Astrocyte (in vitro differentiated cells and primary cell): ENCODE measurements at regions not wholly inside any gene's neighbourhood (a gene's known extent, or its start where the extent isn't known, plus 50 kb on each side); places are given as distances from the start of the nearest gene placed in this dataset.

Experiments
- DNase-seq: peaks from one replicate; pipeline ENCODE4 v3.0.0-alpha.2; 2010; ENCODE audit warnings: low read depth
- FAIRE-seq: peaks from 2 replicates; lab custom pipeline; 2011; peaks lifted over from hg19 to GRCh38; lab: Jason Lieb, UNC
- H2AFZ ChIP-seq: 2 replicates; pipeline ENCODE4 v1.6.0; 2012; ENCODE audit warnings: low read depth, low read length, inconsistent platforms
- H3K27ac ChIP-seq: 2 replicates; pipeline ENCODE4 v1.5.1; 2011; ENCODE audit warnings: low read depth, low read length, inconsistent platforms
- H3K27me3 ChIP-seq: 2 replicates; pipeline ENCODE4 v1.6.0; 2011; ENCODE audit warnings: low read length, inconsistent platforms; ENCODE audit not compliant: insufficient read depth
- H3K36me3 ChIP-seq: 2 replicates; pipeline ENCODE4 v1.5.1; 2011; ENCODE audit warnings: low read length, inconsistent platforms; ENCODE audit not compliant: insufficient read depth
- H3K4me1 ChIP-seq: 2 replicates; pipeline ENCODE4 v1.5.1; 2011; ENCODE audit warnings: low read length, inconsistent platforms; ENCODE audit not compliant: insufficient read depth
- H3K4me2 ChIP-seq: 2 replicates; pipeline ENCODE4 v1.6.0; 2012; ENCODE audit warnings: low read length, inconsistent platforms
- H3K4me3 ChIP-seq: 2 replicates; pipeline ENCODE4 v1.5.1; 2011; ENCODE audit warnings: low read depth, mild to moderate bottlenecking, low read length, inconsistent platforms; ENCODE audit not compliant: insufficient read depth
- H3K79me2 ChIP-seq: 2 replicates; pipeline ENCODE4 v1.6.0; 2012; ENCODE audit warnings: mild to moderate bottlenecking, low read length, inconsistent platforms; ENCODE audit not compliant: insufficient read depth
- H3K9ac ChIP-seq: 2 replicates; pipeline ENCODE4 v1.6.0; 2012; ENCODE audit warnings: mild to moderate bottlenecking, low read length, inconsistent platforms
- H3K9me3 ChIP-seq: 2 replicates; pipeline ENCODE4 v1.5.1; 2012; ENCODE audit warnings: low read depth, mild to moderate bottlenecking, low read length, inconsistent platforms; ENCODE audit not compliant: insufficient read depth
- H4K20me1 ChIP-seq: 2 replicates; pipeline ENCODE4 v1.6.0; 2012; ENCODE audit warnings: low read length, inconsistent platforms; ENCODE audit not compliant: insufficient read depth
- H3K27ac Mint-ChIP-seq: one replicate; pipeline ENCODE4 v1.8.0; 2021; ENCODE audit warnings: mild to moderate bottlenecking, mixed read lengths; ENCODE audit not compliant: unreplicated experiment
- H3K27me3 Mint-ChIP-seq: one replicate; pipeline ENCODE4 v1.8.0; 2021; ENCODE audit warnings: low read depth, mixed read lengths; ENCODE audit not compliant: unreplicated experiment
- H3K36me3 Mint-ChIP-seq: one replicate; pipeline ENCODE4 v1.8.0; 2021; ENCODE audit warnings: low read depth, mixed read lengths; ENCODE audit not compliant: unreplicated experiment
- H3K4me1 Mint-ChIP-seq: one replicate; pipeline ENCODE4 v1.8.0; 2021; ENCODE audit warnings: low read depth, mixed read lengths; ENCODE audit not compliant: unreplicated experiment
- H3K4me3 Mint-ChIP-seq: one replicate; pipeline ENCODE4 v1.8.0; 2021; ENCODE audit warnings: mild to moderate bottlenecking, moderate library complexity, mixed read lengths; ENCODE audit not compliant: unreplicated experiment
- H3K9me3 Mint-ChIP-seq: one replicate; pipeline ENCODE4 v1.8.0; 2021; ENCODE audit warnings: mild to moderate bottlenecking, mixed read lengths; ENCODE audit not compliant: unreplicated experiment
- EZH2 ChIP-seq: IDR thresholded peaks from 2 replicates; pipeline ENCODE4 v1.6.1; 2012; ENCODE audit warnings: mild to moderate bottlenecking, low read length, inconsistent platforms; ENCODE audit not compliant: insufficient read depth
- TF ChIP-seq, protein P1 (sequence below): IDR thresholded peaks from 2 replicates; pipeline ENCODE4 v1.5.1; 2011; ENCODE audit warnings: low read depth, mild to moderate bottlenecking, inconsistent platforms, low read length, moderate library complexity; ENCODE audit not compliant: insufficient read depth

- H3K9me3 Mint-ChIP-seq, result no peaks in the 10 kb centered on the region
- Histone ChIP-seq H3K4me1 (no peaks in the 10 kb centered on the region), H3K4me3 (no peak overlapping the region), H3K4me2 (no peak overlapping the region), H2AFZ (no peak overlapping the region), H4K20me1 (no peaks in the 10 kb centered on the region), H3K9ac (no peak overlapping the region), H3K9me3 (no peaks in the 10 kb centered on the region), H3K27ac (no peak overlapping the region), H3K27me3 (no peaks in the 10 kb centered on the region), H3K36me3 (no peaks in the 10 kb centered on the region), H3K79me2 (no peaks in the 10 kb centered on the region)
- H3K4me3 Mint-ChIP-seq, result no peak overlapping the region
- FAIRE-seq, result no peak
- peaks cover 3% of the 10 kb centered on the region for H3K27me3 Mint-ChIP-seq
- TF ChIP-seq, protein P1, sequence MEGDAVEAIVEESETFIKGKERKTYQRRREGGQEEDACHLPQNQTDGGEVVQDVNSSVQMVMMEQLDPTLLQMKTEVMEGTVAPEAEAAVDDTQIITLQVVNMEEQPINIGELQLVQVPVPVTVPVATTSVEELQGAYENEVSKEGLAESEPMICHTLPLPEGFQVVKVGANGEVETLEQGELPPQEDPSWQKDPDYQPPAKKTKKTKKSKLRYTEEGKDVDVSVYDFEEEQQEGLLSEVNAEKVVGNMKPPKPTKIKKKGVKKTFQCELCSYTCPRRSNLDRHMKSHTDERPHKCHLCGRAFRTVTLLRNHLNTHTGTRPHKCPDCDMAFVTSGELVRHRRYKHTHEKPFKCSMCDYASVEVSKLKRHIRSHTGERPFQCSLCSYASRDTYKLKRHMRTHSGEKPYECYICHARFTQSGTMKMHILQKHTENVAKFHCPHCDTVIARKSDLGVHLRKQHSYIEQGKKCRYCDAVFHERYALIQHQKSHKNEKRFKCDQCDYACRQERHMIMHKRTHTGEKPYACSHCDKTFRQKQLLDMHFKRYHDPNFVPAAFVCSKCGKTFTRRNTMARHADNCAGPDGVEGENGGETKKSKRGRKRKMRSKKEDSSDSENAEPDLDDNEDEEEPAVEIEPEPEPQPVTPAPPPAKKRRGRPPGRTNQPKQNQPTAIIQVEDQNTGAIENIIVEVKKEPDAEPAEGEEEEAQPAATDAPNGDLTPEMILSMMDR, result no peak
- no peak for TF ChIP-seq EZH2
- DNase-seq, result no peak
- no peak overlapping the region for H3K27ac Mint-ChIP-seq
- no peaks in the 10 kb centered on the region for H3K36me3 Mint-ChIP-seq
- H3K4me1 Mint-ChIP-seq, result no peaks in the 10 kb centered on the region
These were observed 64.5 kb upstream of the ATF3 start for GRCh38 chr1:212544110-212544509.

GRCh38 chr1:212545941-212546635 lies 62.5 kb upstream of the ATF3 start:
- no peak overlapping the region for H3K27ac Mint-ChIP-seq
- DNase-seq (no peak), FAIRE-seq (no peak)
- no peaks in the 10 kb centered on the region for H4K20me1 ChIP-seq
- no peak overlapping the region for H3K4me3 ChIP-seq
- H3K4me3 Mint-ChIP-seq, result no peak overlapping the region
- no peak overlapping the region for H3K27ac ChIP-seq
- no peaks in the 10 kb centered on the region for H3K36me3 Mint-ChIP-seq
- no peak overlapping the region for H2AFZ ChIP-seq
- H3K36me3 ChIP-seq, result no peaks in the 10 kb centered on the region
- H3K4me1 Mint-ChIP-seq, result no peaks in the 10 kb centered on the region
- no peaks in the 10 kb centered on the region for H3K9me3 ChIP-seq
- H3K4me2 ChIP-seq, result no peak overlapping the region
- H3K9me3 Mint-ChIP-seq, result no peaks in the 10 kb centered on the region
- H3K9ac ChIP-seq, result no peak overlapping the region
- H3K27me3 Mint-ChIP-seq, result peaks cover 6% of the 10 kb centered on the region
- H3K27me3 ChIP-seq, result peaks cover 6% of the 10 kb centered on the region
- no peak for TF ChIP-seq EZH2
- TF ChIP-seq, protein P1, result no peak
- H3K79me2 ChIP-seq, result no peaks in the 10 kb centered on the region
- H3K4me1 ChIP-seq, result no peaks in the 10 kb centered on the region

- TF ChIP-seq EZH2, result no peak
- TF ChIP-seq, protein P1, result no peak
- H3K79me2 ChIP-seq, result no peaks in the 10 kb centered on the region
- H3K9ac ChIP-seq, result no peak overlapping the region
- no peaks in the 10 kb centered on the region for H3K9me3 Mint-ChIP-seq
- H4K20me1 ChIP-seq, result no peaks in the 10 kb centered on the region
- H2AFZ ChIP-seq, result no peak overlapping the region
- peaks cover 4% of the 10 kb centered on the region for H3K27me3 Mint-ChIP-seq
- no peak overlapping the region for H3K4me2 ChIP-seq
- DNase-seq (no peak), FAIRE-seq (no peak)
- H3K27me3 ChIP-seq, result peaks cover 6% of the 10 kb centered on the region
- no peak overlapping the region for H3K4me3 ChIP-seq
- no peaks in the 10 kb centered on the region for H3K36me3 ChIP-seq
- no peaks in the 10 kb centered on the region for H3K36me3 Mint-ChIP-seq
- H3K27ac ChIP-seq, result no peak overlapping the region
- H3K4me1 Mint-ChIP-seq, result no peaks in the 10 kb centered on the region
- H3K27ac Mint-ChIP-seq, result no peak overlapping the region
- H3K9me3 ChIP-seq, result no peaks in the 10 kb centered on the region
- H3K4me3 Mint-ChIP-seq, result no peak overlapping the region
- H3K4me1 ChIP-seq, result no peaks in the 10 kb centered on the region
These were observed 59.0 kb upstream of the ATF3 start for GRCh38 chr1:212549503-212550017.
